ENCODE measurements at regions not wholly inside any gene's neighbourhood (a gene's known extent, or its start where the extent isn't known, plus 50 kb on each side); places are given as distances from the start of the nearest gene placed in this dataset.

DNA sequence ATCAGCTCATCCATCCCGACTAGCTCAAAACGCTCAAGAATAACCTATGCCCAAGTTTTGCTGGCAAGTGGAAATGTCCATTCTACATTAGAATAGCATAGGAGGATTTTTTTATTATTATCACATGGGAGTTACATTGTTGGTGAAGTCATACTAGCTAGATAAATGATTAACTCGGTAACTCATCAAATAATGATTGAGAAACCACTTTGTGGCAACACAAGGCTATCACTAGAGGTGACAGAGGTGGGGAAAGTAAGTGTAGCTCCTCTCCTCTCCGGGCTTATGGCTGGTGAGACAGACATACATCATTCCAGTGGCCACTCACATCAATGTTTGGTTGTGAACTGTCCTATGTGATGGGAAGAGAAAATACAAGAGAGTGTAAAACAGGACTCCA lies 161.6 kb downstream of the ZIC5 start:
- Histone ChIP-seq H3K27me3 (ENCODE audit: low read depth, low read length) (peaks cover 10% of the 10 kb centered on the region; the same call in 1 of the 2 replicates), H3K79me2 (ENCODE audit: low read length) (no peaks in the 10 kb centered on the region), H3K4me1 (ENCODE audit: low read length) (no peaks in the 10 kb centered on the region), H2AFZ (ENCODE audit: low read depth, low read length) (no peak overlapping the region), H3K4me3 (ENCODE audit: low read length) (no peak overlapping the region), H3K9me3 (ENCODE audit: insufficient read depth, low read length) (no peaks in the 10 kb centered on the region), H3K36me3 (replicated peaks; ENCODE audit: low read depth, low read length) (no peaks in the 10 kb centered on the region), H3K27ac (ENCODE audit: low read length) (no peak overlapping the region), H3K9ac (ENCODE audit: low read length) (no peak overlapping the region), H4K20me1 (ENCODE audit: insufficient read depth, low read length) (no peaks in the 10 kb centered on the region), H3K4me2 (ENCODE audit: low read length) (no peak overlapping the region)
- TF ChIP-seq CTCF (IDR thresholded peaks at IDR 0.05; ENCODE audit: low read depth, low read length): no peak
- no peak for TF ChIP-seq EZH2phosphoT487 (IDR thresholded peaks at IDR 0.05; ENCODE audit: low read depth)

GRCh38 chr13:99809496-99809895 lies 162.1 kb downstream of the ZIC5 start:
- Histone ChIP-seq H3K4me1 (ENCODE audit: low read length) (no peaks in the 10 kb centered on the region), H3K79me2 (ENCODE audit: low read length) (no peaks in the 10 kb centered on the region), H3K4me3 (ENCODE audit: low read length) (no peak overlapping the region), H3K9ac (ENCODE audit: low read length) (no peak overlapping the region), H3K9me3 (ENCODE audit: insufficient read depth, low read length) (no peaks in the 10 kb centered on the region), H4K20me1 (ENCODE audit: insufficient read depth, low read length) (no peaks in the 10 kb centered on the region), H3K4me2 (ENCODE audit: low read length) (no peak overlapping the region), H3K27ac (ENCODE audit: low read length) (no peak overlapping the region), H2AFZ (ENCODE audit: low read depth, low read length) (no peak overlapping the region), H3K36me3 (replicated peaks; ENCODE audit: low read depth, low read length) (no peaks in the 10 kb centered on the region), H3K27me3 (ENCODE audit: low read depth, low read length) (peaks cover 10% of the 10 kb centered on the region; the same call in 1 of the 2 replicates)
- no peak for TF ChIP-seq CTCF (IDR thresholded peaks at IDR 0.05; ENCODE audit: low read depth, low read length)
- no peak for TF ChIP-seq EZH2phosphoT487 (IDR thresholded peaks at IDR 0.05; ENCODE audit: low read depth)

DNA sequence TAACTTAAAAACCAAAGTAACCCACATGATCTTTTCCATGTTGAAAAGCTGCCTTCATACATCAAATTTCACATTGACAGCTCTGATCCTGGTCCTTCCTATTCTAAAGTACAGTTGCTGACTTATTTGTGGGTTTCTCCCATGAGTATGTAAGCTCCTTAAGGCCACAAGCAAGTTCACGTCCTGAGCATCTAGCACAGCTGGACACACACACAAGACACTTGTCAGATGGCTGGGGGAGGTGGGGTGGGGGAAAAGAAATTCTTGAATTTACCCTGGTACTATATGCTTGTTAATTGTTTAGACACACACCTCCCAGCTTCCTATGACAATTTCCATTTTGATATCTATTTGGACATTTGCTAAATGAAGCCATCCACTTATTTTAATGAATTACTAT lies 162.8 kb downstream of the ZIC5 start:
- no peak for TF ChIP-seq EZH2phosphoT487 (IDR thresholded peaks at IDR 0.05; ENCODE audit: low read depth)
- TF ChIP-seq CTCF (IDR thresholded peaks at IDR 0.05; ENCODE audit: low read depth, low read length): no peak
- Histone ChIP-seq H3K4me2 (ENCODE audit: low read length) (no peak overlapping the region), H2AFZ (ENCODE audit: low read depth, low read length) (no peak overlapping the region), H3K9ac (ENCODE audit: low read length) (no peak overlapping the region), H3K4me3 (ENCODE audit: low read length) (no peak overlapping the region), H3K4me1 (ENCODE audit: low read length) (no peaks in the 10 kb centered on the region), H3K27me3 (ENCODE audit: low read depth, low read length) (peaks cover 10% of the 10 kb centered on the region; the same call in 1 of the 2 replicates), H3K27ac (ENCODE audit: low read length) (no peak overlapping the region), H3K79me2 (ENCODE audit: low read length) (no peaks in the 10 kb centered on the region), H3K9me3 (ENCODE audit: insufficient read depth, low read length) (no peaks in the 10 kb centered on the region), H4K20me1 (ENCODE audit: insufficient read depth, low read length) (no peaks in the 10 kb centered on the region), H3K36me3 (replicated peaks; ENCODE audit: low read depth, low read length) (no peaks in the 10 kb centered on the region)

GRCh38 chr13:99806671-99807070 lies 164.9 kb downstream of the ZIC5 start:
- H3K9me3 ChIP-seq (ENCODE audit: insufficient read depth, low read length): no peaks in the 10 kb centered on the region
- no peaks in the 10 kb centered on the region for H3K79me2 ChIP-seq (ENCODE audit: low read length)
- H3K9ac ChIP-seq (ENCODE audit: low read length): no peak overlapping the region
- H3K4me2 ChIP-seq (ENCODE audit: low read length): no peak overlapping the region
- no peaks in the 10 kb centered on the region for H3K4me1 ChIP-seq (ENCODE audit: low read length)
- no peak overlapping the region for H2AFZ ChIP-seq (ENCODE audit: low read depth, low read length)
- no peak for TF ChIP-seq EZH2phosphoT487 (IDR thresholded peaks at IDR 0.05; ENCODE audit: low read depth)
- TF ChIP-seq CTCF (IDR thresholded peaks at IDR 0.05; ENCODE audit: low read depth, low read length): no peak
- no peaks in the 10 kb centered on the region for H4K20me1 ChIP-seq (ENCODE audit: insufficient read depth, low read length)
- no peak overlapping the region for H3K4me3 ChIP-seq (ENCODE audit: low read length)
- no peaks in the 10 kb centered on the region for H3K36me3 ChIP-seq (replicated peaks; ENCODE audit: low read depth, low read length)
- H3K27ac ChIP-seq (ENCODE audit: low read length): no peak overlapping the region
- H3K27me3 ChIP-seq (ENCODE audit: low read depth, low read length): no peaks in the 10 kb centered on the region
